ENCODE measurements at regions not wholly inside any gene's neighbourhood (a gene's known extent, or its start where the extent isn't known, plus 50 kb on each side); places are given as distances from the start of the nearest gene placed in this dataset.

DNA sequence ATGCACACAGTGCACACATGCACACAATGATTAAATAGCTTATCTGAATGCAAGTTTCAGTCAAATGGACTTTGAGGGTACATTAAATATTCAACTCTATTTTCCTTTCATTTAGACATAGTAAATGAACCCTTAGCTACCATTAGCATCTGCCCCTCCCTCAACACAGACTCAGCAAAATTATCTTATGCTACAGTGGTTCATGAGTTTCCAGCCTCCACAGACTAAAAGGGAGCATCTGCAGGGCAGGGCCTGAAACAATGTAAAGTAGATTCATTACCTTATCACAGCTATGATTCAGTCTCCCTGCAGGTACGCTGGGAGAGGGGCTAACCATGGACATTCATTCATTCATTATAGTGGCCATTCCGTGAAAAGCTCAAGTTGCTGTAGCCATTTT lies 329.1 kb downstream of the VGLL3 start:
- Mint-ChIP-seq H3K27ac (no peak overlapping the region), H3K4me3 (no peak overlapping the region), H3K9me3 (peaks cover 2% of the 10 kb centered on the region), H3K27me3 (ENCODE audit: low read depth) (no peaks in the 10 kb centered on the region), H3K36me3 (ENCODE audit: low read depth) (no peaks in the 10 kb centered on the region), H3K4me1 (ENCODE audit: low read depth) (no peaks in the 10 kb centered on the region)
- intact Hi-C loops (cut with micrococcal nuclease), result no loop called here
- CTCF ChIA-PET, result no interaction called here
- no peak for DNase-seq

DNA sequence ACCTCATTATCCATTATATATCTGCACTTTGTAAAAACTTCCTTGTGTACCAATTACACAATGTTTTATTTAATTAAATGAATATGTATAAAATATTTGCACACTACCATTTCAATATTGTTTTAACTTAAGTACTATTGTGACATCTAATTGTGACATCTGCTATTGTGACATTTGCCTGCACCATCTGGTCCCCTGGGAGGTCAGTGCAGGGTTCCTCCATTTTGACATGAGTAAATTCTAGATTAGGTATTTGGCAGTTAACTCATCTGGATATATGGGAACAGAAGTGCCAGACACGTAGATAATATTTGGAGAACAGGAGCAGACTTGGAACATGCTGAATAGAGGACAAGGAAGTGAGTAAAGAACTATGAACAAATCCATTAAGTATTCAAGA lies 332.1 kb downstream of the VGLL3 start:
- intact Hi-C loops (cut with micrococcal nuclease), result no loop called here
- no peak overlapping the region for H3K27ac Mint-ChIP-seq
- no peak overlapping the region for H3K4me3 Mint-ChIP-seq
- CTCF ChIA-PET, result interaction anchor here (0.7 kb wide), 1 partner anchor 85 kb away, joined by 3 read pairs; no protein-coding TSS in a partner anchor
- H3K4me1 Mint-ChIP-seq (ENCODE audit: low read depth), result no peaks in the 10 kb centered on the region
- H3K9me3 Mint-ChIP-seq, result peaks cover 1% of the 10 kb centered on the region
- H3K36me3 Mint-ChIP-seq (ENCODE audit: low read depth), result no peaks in the 10 kb centered on the region
- no peak for DNase-seq
- no peaks in the 10 kb centered on the region for H3K27me3 Mint-ChIP-seq (ENCODE audit: low read depth)

DNA sequence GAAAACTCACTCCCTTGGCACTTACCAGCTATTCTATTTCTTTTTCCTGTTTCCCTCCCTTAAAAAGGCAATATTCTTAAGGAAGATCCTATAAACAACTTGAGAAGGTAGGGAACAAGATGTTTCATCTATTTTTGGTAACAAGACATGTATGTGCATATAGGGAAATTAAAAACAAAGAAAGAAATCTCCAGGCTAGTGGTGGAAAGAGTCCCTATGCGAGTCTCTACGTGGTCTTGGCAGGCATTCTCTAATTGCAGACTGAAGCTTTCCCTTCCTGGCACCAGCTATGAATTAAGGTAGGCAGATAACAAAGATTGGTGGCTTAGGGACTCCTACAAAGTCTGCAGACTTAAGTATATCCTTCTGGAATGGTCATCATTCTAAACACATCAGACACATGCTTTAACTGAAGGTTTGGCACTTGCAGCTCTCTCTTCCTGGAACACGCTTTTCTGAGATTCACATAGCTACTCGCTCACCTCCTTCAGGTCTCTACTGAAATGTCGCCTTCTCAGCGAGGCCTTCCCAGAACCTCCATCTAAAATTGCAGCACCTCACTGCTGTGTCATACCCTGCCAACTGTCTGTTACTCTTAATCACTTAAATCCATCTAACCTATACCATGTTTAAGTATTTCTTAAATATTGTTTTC lies 336.0 kb downstream of the VGLL3 start:
- H3K36me3 Mint-ChIP-seq (ENCODE audit: low read depth), result no peaks in the 10 kb centered on the region
- CTCF ChIA-PET, result no interaction called here

DNA sequence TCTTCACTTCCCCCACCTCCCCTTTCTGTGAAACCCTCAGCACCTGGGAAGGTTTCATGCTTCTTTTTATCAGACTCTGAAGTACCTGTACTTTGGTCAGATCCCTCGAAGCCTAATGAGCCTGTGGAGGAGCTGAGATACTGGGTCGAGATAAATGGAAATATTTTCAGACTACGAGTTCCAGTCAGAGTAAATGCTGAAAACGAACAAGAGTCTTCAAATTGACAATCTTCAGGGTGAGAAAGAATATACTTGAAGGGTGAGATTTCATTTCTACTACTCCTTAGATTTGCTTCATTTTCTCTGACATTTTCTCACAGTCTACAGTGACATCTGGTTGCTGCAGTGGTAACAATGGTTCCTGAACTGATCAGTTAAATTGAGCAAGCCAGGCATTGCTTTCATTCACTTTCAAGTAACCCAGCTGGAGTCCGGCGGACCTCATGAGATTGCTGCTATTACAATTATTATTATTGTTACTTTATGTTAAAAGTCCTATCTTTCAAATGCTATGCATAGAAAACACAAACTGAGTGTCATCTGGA lies 337.2 kb downstream of the VGLL3 start:
- DNase-seq, result no peak
- intact Hi-C loops (cut with micrococcal nuclease), result no loop called here
- CTCF ChIA-PET, result interaction anchor here (0.7 kb wide), 1 partner anchor 694 kb away, joined by 6 read pairs; no protein-coding TSS in a partner anchor
- Mint-ChIP-seq H3K27me3 (ENCODE audit: low read depth) (no peaks in the 10 kb centered on the region), H3K9me3 (peaks cover 1% of the 10 kb centered on the region), H3K36me3 (ENCODE audit: low read depth) (no peaks in the 10 kb centered on the region), H3K4me1 (ENCODE audit: low read depth) (no peaks in the 10 kb centered on the region), H3K27ac (no peak overlapping the region), H3K4me3 (no peak overlapping the region)

More for the DNA sequence above, 336.0 kb downstream of the VGLL3 start:
- H3K4me3 Mint-ChIP-seq, result no peak overlapping the region
- DNase-seq, result no peak
- H3K27me3 Mint-ChIP-seq (ENCODE audit: low read depth), result no peaks in the 10 kb centered on the region
- peaks cover 1% of the 10 kb centered on the region for H3K9me3 Mint-ChIP-seq
- no peak overlapping the region for H3K27ac Mint-ChIP-seq
- intact Hi-C loops (cut with micrococcal nuclease), result no loop called here
- H3K4me1 Mint-ChIP-seq (ENCODE audit: low read depth), result no peaks in the 10 kb centered on the region

DNA sequence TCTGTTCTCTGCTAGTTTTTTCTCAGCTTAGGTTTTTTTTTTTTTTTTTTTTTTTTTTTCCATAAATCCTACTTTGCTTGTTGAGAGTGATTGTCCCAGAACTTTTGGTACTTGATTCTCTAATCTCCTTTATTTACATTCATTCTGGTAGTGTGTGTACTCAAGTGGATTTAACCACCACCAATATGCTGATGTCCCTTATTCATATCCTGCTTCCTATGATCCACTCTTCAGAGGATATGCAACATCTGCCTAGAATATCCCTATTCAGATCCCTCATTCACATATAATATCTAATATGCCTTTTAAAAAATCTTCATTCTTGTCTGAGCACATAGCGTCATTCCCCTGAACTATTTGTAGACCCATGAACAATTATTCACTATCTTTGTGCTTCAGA lies 342.9 kb downstream of the VGLL3 start:
- Mint-ChIP-seq H3K4me3 (no peak overlapping the region), H3K4me1 (ENCODE audit: low read depth) (no peaks in the 10 kb centered on the region), H3K9me3 (peaks cover 4% of the 10 kb centered on the region), H3K27me3 (ENCODE audit: low read depth) (no peaks in the 10 kb centered on the region), H3K36me3 (ENCODE audit: low read depth) (no peaks in the 10 kb centered on the region), H3K27ac (no peak overlapping the region)
- CTCF ChIA-PET, result no interaction called here
- no peak for DNase-seq
- intact Hi-C loops (cut with micrococcal nuclease), result no loop called here

DNA sequence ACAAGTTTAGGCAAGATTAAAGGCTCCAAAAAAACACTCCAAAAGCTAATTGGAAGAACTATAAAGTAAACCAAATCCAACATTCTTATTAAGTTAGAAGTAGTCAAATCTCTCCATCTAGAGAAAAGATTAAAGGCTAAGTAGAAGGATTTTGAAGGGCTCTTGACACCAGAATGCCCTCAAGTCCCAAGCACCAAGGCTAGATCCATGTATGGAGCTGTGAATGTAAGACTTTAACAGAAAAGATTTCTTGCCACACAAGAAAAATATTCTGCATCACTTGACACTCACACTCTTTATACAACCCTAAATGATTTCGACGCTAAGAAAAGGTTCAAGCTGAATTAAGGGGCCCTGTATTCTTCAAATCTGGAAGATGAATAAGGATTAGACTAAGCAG lies 345.2 kb downstream of the VGLL3 start:
- CTCF ChIA-PET, result no interaction called here
- Mint-ChIP-seq H3K27ac (no peak overlapping the region), H3K4me3 (no peak overlapping the region), H3K9me3 (peaks cover 4% of the 10 kb centered on the region), H3K27me3 (ENCODE audit: low read depth) (no peaks in the 10 kb centered on the region), H3K36me3 (ENCODE audit: low read depth) (no peaks in the 10 kb centered on the region), H3K4me1 (ENCODE audit: low read depth) (no peaks in the 10 kb centered on the region)
- intact Hi-C loops (cut with micrococcal nuclease), result no loop called here
- DNase-seq, result no peak

DNA sequence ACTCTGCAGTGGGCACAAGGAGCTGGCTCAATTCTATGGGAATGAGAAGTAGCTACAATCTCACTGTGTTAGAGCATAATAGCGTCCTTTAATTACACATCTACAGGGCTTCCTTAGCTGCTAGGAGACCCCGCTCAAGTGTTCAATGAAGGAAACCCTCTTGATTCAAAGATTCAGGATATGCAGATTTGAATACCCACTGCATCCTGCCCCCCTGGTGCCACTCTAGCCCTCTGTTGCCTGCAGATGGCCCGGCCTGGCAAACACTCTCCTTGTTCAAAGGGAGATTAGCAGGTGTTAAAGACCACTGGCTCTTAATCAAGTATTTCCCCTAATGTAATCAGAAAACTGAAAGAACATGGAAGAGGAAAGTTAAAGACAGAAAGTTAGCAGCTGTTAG lies 356.6 kb downstream of the VGLL3 start:
- H3K27ac Mint-ChIP-seq, result no peak overlapping the region
- no peaks in the 10 kb centered on the region for H3K36me3 Mint-ChIP-seq (ENCODE audit: low read depth)
- no peak for DNase-seq
- peaks cover 6% of the 10 kb centered on the region for H3K9me3 Mint-ChIP-seq
- CTCF ChIA-PET, result no interaction called here
- H3K4me3 Mint-ChIP-seq, result no peak overlapping the region
- H3K27me3 Mint-ChIP-seq (ENCODE audit: low read depth), result no peaks in the 10 kb centered on the region
- H3K4me1 Mint-ChIP-seq (ENCODE audit: low read depth), result no peaks in the 10 kb centered on the region
- intact Hi-C loops (cut with micrococcal nuclease), result loop anchor here (5.0 kb wide), 1 partner anchor 1197 kb away; no protein-coding TSS in a partner anchor

DNA sequence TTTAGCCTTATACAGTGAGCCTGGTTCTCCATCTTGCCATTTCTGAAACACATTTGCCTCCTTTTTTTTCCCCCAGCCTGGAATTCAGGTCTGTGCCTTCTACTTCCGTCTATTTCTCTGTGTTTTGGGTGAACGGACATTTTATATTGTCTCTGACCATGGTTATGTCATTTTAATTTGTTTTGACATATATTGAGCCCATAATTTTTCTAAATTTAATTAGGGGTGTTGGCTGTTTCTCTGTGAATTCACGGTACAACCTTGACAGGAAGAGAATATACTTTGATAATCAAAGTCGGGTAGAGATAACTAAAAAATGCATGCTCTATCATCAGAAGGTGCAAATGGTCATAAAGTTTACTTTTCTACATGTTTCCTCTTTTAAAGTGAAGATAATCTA lies 361.4 kb downstream of the VGLL3 start:
- H3K4me1 Mint-ChIP-seq (ENCODE audit: low read depth), result no peaks in the 10 kb centered on the region
- no peaks in the 10 kb centered on the region for H3K36me3 Mint-ChIP-seq (ENCODE audit: low read depth)
- no peaks in the 10 kb centered on the region for H3K27me3 Mint-ChIP-seq (ENCODE audit: low read depth)
- H3K27ac Mint-ChIP-seq, result no peak overlapping the region
- DNase-seq, result no peak
- no peak overlapping the region for H3K4me3 Mint-ChIP-seq
- CTCF ChIA-PET, result no interaction called here
- H3K9me3 Mint-ChIP-seq, result peaks cover 1% of the 10 kb centered on the region
- intact Hi-C loops (cut with micrococcal nuclease), result no loop called here

DNA sequence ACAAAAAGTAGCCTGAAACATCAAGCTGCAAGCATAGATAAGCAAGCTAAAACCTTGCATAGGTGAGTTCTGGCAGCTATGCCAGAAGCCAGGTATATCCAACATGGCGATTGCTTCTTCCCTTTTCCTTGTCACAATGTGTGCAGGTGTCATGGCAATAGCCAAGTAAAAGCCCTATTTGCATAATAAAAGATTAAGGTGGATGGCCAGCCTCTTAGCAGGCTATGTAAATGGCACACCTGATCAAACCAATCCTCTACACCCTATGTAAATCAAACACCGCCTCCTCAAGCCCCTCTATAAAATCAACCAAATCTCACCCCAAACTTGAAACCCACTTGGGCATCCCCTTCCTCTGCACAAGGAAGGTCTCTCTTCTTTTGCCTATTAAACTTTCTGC lies 366.8 kb downstream of the VGLL3 start:
- H3K27me3 Mint-ChIP-seq (ENCODE audit: low read depth), result no peaks in the 10 kb centered on the region
- no peaks in the 10 kb centered on the region for H3K36me3 Mint-ChIP-seq (ENCODE audit: low read depth)
- intact Hi-C loops (cut with micrococcal nuclease), result no loop called here
- no peak for DNase-seq
- no peaks in the 10 kb centered on the region for H3K4me1 Mint-ChIP-seq (ENCODE audit: low read depth)
- CTCF ChIA-PET, result no interaction called here
- no peak overlapping the region for H3K4me3 Mint-ChIP-seq
- H3K27ac Mint-ChIP-seq, result no peak overlapping the region
- no peaks in the 10 kb centered on the region for H3K9me3 Mint-ChIP-seq

DNA sequence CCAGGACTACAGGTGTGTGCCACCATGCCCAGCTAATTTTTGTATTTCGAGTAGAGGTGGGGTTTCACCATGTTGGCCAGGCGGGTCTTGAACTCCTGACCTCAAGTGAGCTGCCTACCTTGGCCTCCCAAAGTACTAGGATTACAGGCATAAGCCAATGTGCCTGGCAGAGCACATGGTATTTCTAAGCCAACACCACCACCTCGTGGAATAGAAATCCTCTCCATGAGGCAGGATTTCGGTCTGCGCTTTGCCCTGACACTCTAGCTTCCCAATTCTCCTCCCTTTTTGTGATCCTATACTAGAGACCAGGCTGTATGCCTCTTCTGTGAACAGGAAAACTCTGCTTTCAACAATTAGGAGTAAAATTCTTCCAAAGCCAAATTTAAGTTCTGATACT lies 372.2 kb downstream of the VGLL3 start:
- Mint-ChIP-seq H3K4me1 (ENCODE audit: low read depth) (no peaks in the 10 kb centered on the region), H3K9me3 (peaks cover 9% of the 10 kb centered on the region), H3K27me3 (ENCODE audit: low read depth) (no peaks in the 10 kb centered on the region), H3K4me3 (no peak overlapping the region), H3K27ac (no peak overlapping the region), H3K36me3 (ENCODE audit: low read depth) (no peaks in the 10 kb centered on the region)
- CTCF ChIA-PET, result no interaction called here
- intact Hi-C loops (cut with micrococcal nuclease), result no loop called here
- no peak for DNase-seq

DNA sequence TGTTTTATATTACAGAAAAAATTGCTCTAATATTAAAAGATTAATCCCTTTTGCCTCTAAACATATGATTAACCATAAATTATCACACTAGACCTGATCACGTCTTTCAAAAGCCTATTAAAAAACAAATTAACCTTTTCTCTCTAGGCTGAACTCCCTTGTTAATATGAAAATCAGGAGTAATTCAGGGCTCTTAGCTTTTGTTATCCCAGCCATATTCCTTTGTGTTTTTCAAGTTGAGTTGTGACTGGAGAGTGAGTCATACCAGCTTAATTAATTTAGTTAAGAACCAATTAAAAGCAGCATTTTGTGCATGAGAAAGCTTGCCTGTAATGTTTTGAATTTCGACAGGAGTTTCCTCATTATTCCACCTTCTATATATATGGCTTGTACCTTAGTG lies 385.8 kb downstream of the VGLL3 start:
- no peak overlapping the region for H3K27ac Mint-ChIP-seq
- CTCF ChIA-PET, result no interaction called here

DNA sequence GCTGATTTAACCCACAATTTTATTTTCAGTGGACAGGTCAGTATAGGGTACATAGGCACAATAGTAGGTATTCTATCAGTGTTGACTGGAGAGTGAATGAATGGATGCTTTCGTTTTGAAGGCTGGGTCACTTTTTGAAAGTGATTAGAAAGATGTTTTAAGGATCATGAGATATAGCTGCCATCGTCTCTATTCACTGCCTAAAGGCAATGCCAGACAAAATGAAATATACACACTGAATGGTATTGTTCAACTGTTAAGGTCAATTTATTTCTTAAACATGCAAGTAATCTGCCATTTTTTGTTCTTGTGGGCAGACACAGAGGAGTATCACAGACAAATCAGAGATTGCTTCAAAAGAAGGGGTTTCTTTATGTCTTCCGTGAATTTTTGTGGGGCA lies 395.3 kb downstream of the VGLL3 start:
- Mint-ChIP-seq H3K4me3 (no peak overlapping the region), H3K36me3 (ENCODE audit: low read depth) (no peaks in the 10 kb centered on the region), H3K27ac (no peak overlapping the region), H3K4me1 (ENCODE audit: low read depth) (no peaks in the 10 kb centered on the region), H3K9me3 (peaks cover 3% of the 10 kb centered on the region), H3K27me3 (ENCODE audit: low read depth) (no peaks in the 10 kb centered on the region)
- CTCF ChIA-PET, result no interaction called here
- DNase-seq, result no peak
- intact Hi-C loops (cut with micrococcal nuclease), result no loop called here

More for the DNA sequence above, 385.8 kb downstream of the VGLL3 start:
- no peaks in the 10 kb centered on the region for H3K36me3 Mint-ChIP-seq (ENCODE audit: low read depth)
- no peak overlapping the region for H3K4me3 Mint-ChIP-seq
- H3K4me1 Mint-ChIP-seq (ENCODE audit: low read depth), result no peaks in the 10 kb centered on the region
- H3K9me3 Mint-ChIP-seq, result peaks cover 15% of the 10 kb centered on the region
- DNase-seq, result no peak
- intact Hi-C loops (cut with micrococcal nuclease), result no loop called here
- H3K27me3 Mint-ChIP-seq (ENCODE audit: low read depth), result no peaks in the 10 kb centered on the region

DNA sequence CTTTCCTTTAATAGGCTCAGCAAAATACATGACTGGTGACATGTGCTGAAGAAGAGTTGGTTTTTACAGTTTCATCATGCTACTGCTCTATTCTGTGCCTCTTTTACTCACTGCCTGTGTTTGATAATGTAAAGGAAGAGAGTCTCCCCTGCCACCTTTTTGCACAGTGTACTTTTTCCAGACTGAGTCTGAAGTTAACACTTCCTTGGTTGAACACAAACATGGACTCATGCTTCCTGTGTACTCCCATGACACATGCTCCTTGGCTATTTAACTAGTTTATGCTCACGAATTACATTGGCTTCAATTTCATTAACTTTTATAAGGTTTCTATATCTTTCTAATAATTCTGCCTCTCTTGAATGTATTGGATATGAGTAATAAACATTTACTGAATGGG lies 396.1 kb downstream of the VGLL3 start:
- H3K27me3 Mint-ChIP-seq (ENCODE audit: low read depth), result no peaks in the 10 kb centered on the region
- CTCF ChIA-PET, result no interaction called here
- intact Hi-C loops (cut with micrococcal nuclease), result no loop called here

More for the DNA sequence above, 396.1 kb downstream of the VGLL3 start:
- H3K36me3 Mint-ChIP-seq (ENCODE audit: low read depth), result no peaks in the 10 kb centered on the region
- no peaks in the 10 kb centered on the region for H3K4me1 Mint-ChIP-seq (ENCODE audit: low read depth)
- DNase-seq, result no peak
- H3K27ac Mint-ChIP-seq, result no peak overlapping the region
- H3K9me3 Mint-ChIP-seq, result peaks cover 3% of the 10 kb centered on the region
- H3K4me3 Mint-ChIP-seq, result no peak overlapping the region
